ENCODE measurements at regions not wholly inside any gene's neighbourhood (a gene's known extent, or its start where the extent isn't known, plus 50 kb on each side); places are given as distances from the start of the nearest gene placed in this dataset.

DNA sequence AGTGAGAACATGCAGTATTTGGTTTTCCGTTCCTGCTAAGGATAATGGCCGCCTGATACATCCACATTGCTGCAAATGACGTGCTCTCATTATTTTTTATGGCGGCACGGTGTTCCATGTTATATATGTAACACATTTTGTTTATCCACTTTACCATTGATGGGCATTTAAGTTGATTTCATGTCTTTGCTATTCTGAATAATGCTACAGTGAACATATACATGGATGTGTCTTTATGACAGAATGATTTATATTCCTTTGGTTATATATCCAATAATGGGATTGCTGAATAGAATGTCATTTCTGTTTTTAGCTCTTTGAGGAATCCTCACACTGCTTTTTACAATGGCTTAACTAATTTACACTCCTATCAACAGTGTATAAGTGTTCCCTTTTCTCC is 1223.2 kb downstream of the RAPGEF2 start:
- Histone ChIP-seq H3K27ac (ENCODE audit: low read depth, low read length) (no peak overlapping the region), H3K4me1 (replicated peaks in 1 of 4; ENCODE audit: control insufficient read depth in 3 of 4, insufficient read depth in 4 of 4, low read length in 3 of 4) (no peaks in the 10 kb centered on the region), H2BK5ac (ENCODE audit: low read depth, low read length) (no peak overlapping the region), H3K36me3 (ENCODE audit: control insufficient read depth in 2 of 4, insufficient read depth in 4 of 4, low read length in 3 of 4) (no peaks in the 10 kb centered on the region), H2BK20ac (ENCODE audit: low read length) (no peak overlapping the region), H2AK5ac (ENCODE audit: low read depth, low read length) (no peak overlapping the region), H3K4me2 (ENCODE audit: insufficient read depth in 1 of 2, low read depth in 2 of 2, low read length in 2 of 2) (no peak overlapping the region), H2BK120ac (replicated peaks; ENCODE audit: low read depth, low read length) (no peak overlapping the region), H4K8ac (ENCODE audit: extremely low read depth, insufficient read depth, low read length) (no peak overlapping the region), H3K79me2 (ENCODE audit: control insufficient read depth in 1 of 2, insufficient read depth in 2 of 2, low read length in 2 of 2) (no peaks in the 10 kb centered on the region), H3K79me1 (ENCODE audit: low read depth, low read length) (no peaks in the 10 kb centered on the region), H3K56ac (replicated peaks; ENCODE audit: insufficient read length, low read depth, low read length) (no peak overlapping the region), H4K91ac (replicated peaks; ENCODE audit: insufficient read length, low read length) (no peak overlapping the region), H3K9ac (replicated peaks in 1 of 4; ENCODE audit: extremely low read depth in 1 of 4, low read depth in 3 of 4, low read length in 3 of 4) (no peak overlapping the region), H3K4ac (replicated peaks; ENCODE audit: insufficient read length, low read depth, low read length) (no peak overlapping the region), H4K5ac (ENCODE audit: insufficient read length, low read depth, low read length) (no peak overlapping the region), H3K23me2 (ENCODE audit: low read depth, low read length) (no peaks in the 10 kb centered on the region), H3K14ac (ENCODE audit: insufficient read length) (no peak overlapping the region), H3K4me3 (ENCODE audit: extremely low read depth in 1 of 4, insufficient read depth in 2 of 4, low read depth in 3 of 4, low read length in 4 of 4) (no peak overlapping the region), H3K18ac (ENCODE audit: extremely low read depth, low read length) (no peak overlapping the region), H2BK15ac (ENCODE audit: low read length) (no peak overlapping the region), H3K9me3 (ENCODE audit: insufficient read depth in 2 of 2, low read depth in 1 of 2, low read length in 1 of 2) (no peaks in the 10 kb centered on the region), H2AFZ (ENCODE audit: low read length) (no peak overlapping the region), H3K23ac (ENCODE audit: insufficient read length) (no peak overlapping the region), H3K27me3 (replicated peaks in 1 of 4; ENCODE audit: control insufficient read depth in 3 of 4, extremely low read depth in 1 of 4, insufficient read depth in 3 of 4, low read length in 3 of 4) (no peaks in the 10 kb centered on the region), H4K20me1 (replicated peaks in 1 of 2; ENCODE audit: control insufficient read depth in 1 of 2, insufficient read depth in 2 of 2, low read length in 2 of 2) (no peaks in the 10 kb centered on the region), H2BK12ac (ENCODE audit: low read depth, low read length) (no peak overlapping the region)
- WGBS, 2 experiments (ENCODE audit: extremely low coverage in 1 of 2, insufficient coverage in 1 of 2, insufficient read length in 1 of 2, insufficient replicate concordance in 2 of 2, low coverage in 1 of 2, low lambda C conversion rate in 2 of 2, missing lambda C conversion rate in 1 of 2) = 72% methylated on average over 5 of the region's 5 CpGs; no CpG with 5 or more reads in 1 of the 2 experiments
- FAIRE-seq (no peak), DNase-seq (ENCODE audit: low read depth in 1 of 2, low spot score in 2 of 2) (no peak)
- ChIA-PET CTCF (ENCODE audit: partially characterized antibody) (interaction anchor here (1.3 kb wide), 1 partner anchor 40 kb away, joined by 3 read pairs; no protein-coding TSS in a partner anchor), POLR2A (ENCODE audit: partially characterized antibody) (no interaction called here)
- TF ChIP-seq GABPA (IDR thresholded peaks at IDR 0.05; ENCODE audit: borderline replicate concordance, insufficient read depth, low read length) (no peak), SIX5 (IDR thresholded peaks at IDR 0.05; ENCODE audit: low read depth, low read length) (no peak), BACH1 (IDR thresholded peaks at IDR 0.05; ENCODE audit: low read length) (no peak), TEAD4 (IDR thresholded peaks at IDR 0.05; ENCODE audit: low read depth, low read length) (no peak), TAF7 (optimal IDR thresholded peaks at IDR 0.05; ENCODE audit: borderline replicate concordance, low read depth, low read length) (no peak), CREB1 (IDR thresholded peaks at IDR 0.05) (no peak), HDAC2 (IDR thresholded peaks at IDR 0.05; ENCODE audit: borderline replicate concordance in 1 of 2, low read depth in 2 of 2, low read length in 2 of 2) (no peak), GTF2F1 (IDR thresholded peaks at IDR 0.05; ENCODE audit: borderline replicate concordance, low read depth, low read length) (no peak), POLR2AphosphoS5 (IDR thresholded peaks at IDR 0.05; ENCODE audit: low read depth, low read length) (no peak), JUN (IDR thresholded peaks at IDR 0.05; ENCODE audit: low read depth, low read length) (no peak), ASH2L (IDR thresholded peaks at IDR 0.05; ENCODE audit: low read length) (no peak), SIN3A (conservative IDR thresholded peaks at IDR 0.05 in 1 of 2, IDR thresholded peaks at IDR 0.05 in 1 of 2; ENCODE audit: low read depth in 1 of 2, low read length in 2 of 2) (no peak)
- TF ChIP-seq, protein P1, sequence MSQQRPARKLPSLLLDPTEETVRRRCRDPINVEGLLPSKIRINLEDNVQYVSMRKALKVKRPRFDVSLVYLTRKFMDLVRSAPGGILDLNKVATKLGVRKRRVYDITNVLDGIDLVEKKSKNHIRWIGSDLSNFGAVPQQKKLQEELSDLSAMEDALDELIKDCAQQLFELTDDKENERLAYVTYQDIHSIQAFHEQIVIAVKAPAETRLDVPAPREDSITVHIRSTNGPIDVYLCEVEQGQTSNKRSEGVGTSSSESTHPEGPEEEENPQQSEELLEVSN (IDR thresholded peaks at IDR 0.05) = no peak
- TF ChIP-seq, protein P2, sequence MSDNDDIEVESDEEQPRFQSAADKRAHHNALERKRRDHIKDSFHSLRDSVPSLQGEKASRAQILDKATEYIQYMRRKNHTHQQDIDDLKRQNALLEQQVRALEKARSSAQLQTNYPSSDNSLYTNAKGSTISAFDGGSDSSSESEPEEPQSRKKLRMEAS (IDR thresholded peaks at IDR 0.05) = no peak

Measured in H1 (cell line).